ENCODE measurements at regions not wholly inside any gene's neighbourhood (a gene's known extent, or its start where the extent isn't known, plus 50 kb on each side); places are given as distances from the start of the nearest gene placed in this dataset.

- H3K36me3 ChIP-seq (ENCODE audit: control insufficient read depth, insufficient read depth, low read length) = no peaks in the 10 kb centered on the region
- in situ Hi-C loops (cut with MboI) (no loop called here), intact Hi-C loops (cut with micrococcal nuclease) (no loop called here)
- no peaks in the 10 kb centered on the region; a peak in 1 of 5 replicates for H3K4me1 ChIP-seq (replicated peaks in 1 of 2; ENCODE audit: control insufficient read depth in 2 of 2, insufficient read depth in 2 of 2, low read length in 2 of 2)
- no peak overlapping the region for H3K4me2 ChIP-seq (ENCODE audit: insufficient read depth, low read length)
- H4K20me1 ChIP-seq (replicated peaks; ENCODE audit: control insufficient read depth, insufficient read depth, low read length) = no peaks in the 10 kb centered on the region
- WGBS (ENCODE audit: insufficient coverage, low coverage, missing lambda C conversion rate) = 63% methylated on average over 3 of the region's 3 CpGs
- DNase-seq (ENCODE audit: extremely low read depth in 1 of 4, low spot score in 3 of 4) (no peak), FAIRE-seq (no peak), ATAC-seq (no peak)
- POLR2A ChIA-PET = no interaction called here
- H3K9me3 ChIP-seq (replicated peaks; ENCODE audit: control insufficient read depth, insufficient read depth, low read depth, low read length) = no peaks in the 10 kb centered on the region
- H3K4me3 ChIP-seq = no peak overlapping the region
- no peaks in the 10 kb centered on the region for H3K79me2 ChIP-seq (ENCODE audit: control insufficient read depth, insufficient read depth, low read length)
- H3K9me1 ChIP-seq (ENCODE audit: control insufficient read depth, insufficient read depth, low read length) = no peaks in the 10 kb centered on the region
- H3K27ac ChIP-seq (ENCODE audit: extremely low read depth, low read depth, low read length) = no peak overlapping the region
- H3K27me3 ChIP-seq (ENCODE audit: control insufficient read depth in 2 of 2, insufficient read depth in 2 of 2, low read length in 2 of 2) = no peaks in the 10 kb centered on the region
- CTCF ChIA-PET (ENCODE audit: low intra/inter-chr PET ratio) = no interaction called here
- no peak overlapping the region for H3K9ac ChIP-seq (ENCODE audit: insufficient read depth in 1 of 2, low read depth in 2 of 2, low read length in 2 of 2)
- TF ChIP-seq CTCFL (IDR thresholded peaks at IDR 0.05; ENCODE audit: borderline replicate concordance, insufficient read depth, low read depth, low read length, poor library complexity, severe bottlenecking) = no peak
- H2AFZ ChIP-seq (ENCODE audit: low read depth, low read length) = no peak overlapping the region
- BruUV-seq (replicated peaks) = no TSS peak
These were observed 209.2 kb upstream of the CDIN1 start for GRCh38 chr15:36370051-36370730.

GRCh38 chr15:36370731-36371112 lies 208.7 kb upstream of the CDIN1 start:
- Histone ChIP-seq H3K9ac (ENCODE audit: insufficient read depth in 1 of 2, low read depth in 2 of 2, low read length in 2 of 2) (no peak overlapping the region), H3K9me3 (replicated peaks; ENCODE audit: control insufficient read depth, insufficient read depth, low read depth, low read length) (no peaks in the 10 kb centered on the region), H3K4me2 (ENCODE audit: insufficient read depth, low read length) (no peak overlapping the region), H2AFZ (ENCODE audit: low read depth, low read length) (no peak overlapping the region), H3K4me3 (no peak overlapping the region), H3K79me2 (ENCODE audit: control insufficient read depth, insufficient read depth, low read length) (no peaks in the 10 kb centered on the region), H3K27ac (ENCODE audit: extremely low read depth, low read depth, low read length) (no peak overlapping the region), H4K20me1 (replicated peaks; ENCODE audit: control insufficient read depth, insufficient read depth, low read length) (no peaks in the 10 kb centered on the region), H3K4me1 (replicated peaks in 1 of 2; ENCODE audit: control insufficient read depth in 2 of 2, insufficient read depth in 2 of 2, low read length in 2 of 2) (no peaks in the 10 kb centered on the region; a peak in 1 of 5 replicates), H3K27me3 (ENCODE audit: control insufficient read depth in 2 of 2, insufficient read depth in 2 of 2, low read length in 2 of 2) (no peaks in the 10 kb centered on the region), H3K9me1 (ENCODE audit: control insufficient read depth, insufficient read depth, low read length) (no peaks in the 10 kb centered on the region), H3K36me3 (ENCODE audit: control insufficient read depth, insufficient read depth, low read length) (no peaks in the 10 kb centered on the region)
- ChIA-PET CTCF (ENCODE audit: low intra/inter-chr PET ratio) (no interaction called here), POLR2A (no interaction called here)
- intact Hi-C loops (cut with micrococcal nuclease) = no loop called here
- no peak for DNase-seq (ENCODE audit: extremely low read depth in 1 of 4, low spot score in 3 of 4)
- no TSS peak for BruUV-seq (replicated peaks)
- in situ Hi-C loops (cut with MboI) = no loop called here
- no peak for TF ChIP-seq ZNF583 (CRISPR knock-in tag; IDR thresholded peaks at IDR 0.05)
- no peak for TF ChIP-seq SP2 (IDR thresholded peaks at IDR 0.05; ENCODE audit: extremely low read depth, low read depth, low read length, poor library complexity, severe bottlenecking)
- no peak for TF ChIP-seq ZNF253 (CRISPR knock-in tag; conservative IDR thresholded peaks at IDR 0.05)
- no peak for TF ChIP-seq ZNF143 (CRISPR knock-in tag; IDR thresholded peaks at IDR 0.05)
- no peak for TF ChIP-seq ZNF232 (CRISPR knock-in tag; IDR thresholded peaks at IDR 0.05)
- TF ChIP-seq HMBOX1 (IDR thresholded peaks at IDR 0.05) = no peak
- no peak for TF ChIP-seq FOXJ3 (CRISPR knock-in tag; IDR thresholded peaks at IDR 0.05)
- no peak for TF ChIP-seq TAF7 (tag; IDR thresholded peaks at IDR 0.05)
- no peak for TF ChIP-seq STAG1 (CRISPR knock-in tag; IDR thresholded peaks at IDR 0.05; ENCODE audit: borderline replicate concordance)
- no peak for TF ChIP-seq ZNF217 (CRISPR knock-in tag; IDR thresholded peaks at IDR 0.05)
- ATAC-seq = no peak
- FAIRE-seq = no peak
